GM10248 (cell line): ENCODE measurements at regions not wholly inside any gene's neighbourhood (a gene's known extent, or its start where the extent isn't known, plus 50 kb on each side); places are given as distances from the start of the nearest gene placed in this dataset.

Experiments used
- CTCF ChIA-PET: fragments of 300-600 bp; sonication (Branson Sonifier 250); formaldehyde crosslinking; extraction: SDS; loops from one replicate; lab custom pipeline; 2021; ENCODE audit warnings: antibody characterized with exemption; lab: Yijun Ruan, JAX
- POLR2A ChIA-PET: fragments of 350-650 bp; sonication (Branson Sonifier 250); formaldehyde crosslinking; extraction: SDS; loops from one replicate; lab custom pipeline; 2020; ENCODE audit warnings: antibody characterized with exemption; lab: Yijun Ruan, JAX
- DNase-seq: peaks from one replicate; pipeline ENCODE4 v3.0.0; 2012; ENCODE audit errors: extremely low spot score
- TF ChIP-seq, protein P1 (sequence below): IDR thresholded peaks from 2 replicates; pipeline ENCODE4 v1.5.1; 2012; ENCODE audit warnings: mild to moderate bottlenecking, low read depth; ENCODE audit errors: extremely low read depth, missing control alignments, control extremely low read depth

DNA sequence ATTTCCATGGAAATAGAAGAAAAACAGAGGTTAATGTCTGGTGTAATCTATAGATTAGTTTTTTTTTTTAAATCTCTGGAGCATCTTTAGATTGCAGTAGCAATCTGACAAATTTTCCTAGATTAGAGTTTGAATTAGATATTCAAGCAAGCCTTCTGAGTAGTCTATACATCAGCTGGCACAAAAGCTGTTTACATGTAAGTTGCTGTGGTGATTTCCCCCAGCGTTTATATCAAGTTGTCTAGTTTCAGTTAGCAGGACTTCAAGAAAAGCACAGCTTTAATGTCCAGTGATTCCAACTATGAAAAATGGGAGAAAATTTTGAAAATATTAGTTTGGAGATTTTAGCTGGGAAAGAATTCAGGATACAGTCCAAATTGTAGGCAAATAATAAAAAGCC, 605.0 kb upstream of the USP15 start:
- TF ChIP-seq, protein P1, sequence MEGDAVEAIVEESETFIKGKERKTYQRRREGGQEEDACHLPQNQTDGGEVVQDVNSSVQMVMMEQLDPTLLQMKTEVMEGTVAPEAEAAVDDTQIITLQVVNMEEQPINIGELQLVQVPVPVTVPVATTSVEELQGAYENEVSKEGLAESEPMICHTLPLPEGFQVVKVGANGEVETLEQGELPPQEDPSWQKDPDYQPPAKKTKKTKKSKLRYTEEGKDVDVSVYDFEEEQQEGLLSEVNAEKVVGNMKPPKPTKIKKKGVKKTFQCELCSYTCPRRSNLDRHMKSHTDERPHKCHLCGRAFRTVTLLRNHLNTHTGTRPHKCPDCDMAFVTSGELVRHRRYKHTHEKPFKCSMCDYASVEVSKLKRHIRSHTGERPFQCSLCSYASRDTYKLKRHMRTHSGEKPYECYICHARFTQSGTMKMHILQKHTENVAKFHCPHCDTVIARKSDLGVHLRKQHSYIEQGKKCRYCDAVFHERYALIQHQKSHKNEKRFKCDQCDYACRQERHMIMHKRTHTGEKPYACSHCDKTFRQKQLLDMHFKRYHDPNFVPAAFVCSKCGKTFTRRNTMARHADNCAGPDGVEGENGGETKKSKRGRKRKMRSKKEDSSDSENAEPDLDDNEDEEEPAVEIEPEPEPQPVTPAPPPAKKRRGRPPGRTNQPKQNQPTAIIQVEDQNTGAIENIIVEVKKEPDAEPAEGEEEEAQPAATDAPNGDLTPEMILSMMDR: no peak
- CTCF ChIA-PET: no interaction called here
- POLR2A ChIA-PET: no interaction called here
- DNase-seq: no peak

DNA sequence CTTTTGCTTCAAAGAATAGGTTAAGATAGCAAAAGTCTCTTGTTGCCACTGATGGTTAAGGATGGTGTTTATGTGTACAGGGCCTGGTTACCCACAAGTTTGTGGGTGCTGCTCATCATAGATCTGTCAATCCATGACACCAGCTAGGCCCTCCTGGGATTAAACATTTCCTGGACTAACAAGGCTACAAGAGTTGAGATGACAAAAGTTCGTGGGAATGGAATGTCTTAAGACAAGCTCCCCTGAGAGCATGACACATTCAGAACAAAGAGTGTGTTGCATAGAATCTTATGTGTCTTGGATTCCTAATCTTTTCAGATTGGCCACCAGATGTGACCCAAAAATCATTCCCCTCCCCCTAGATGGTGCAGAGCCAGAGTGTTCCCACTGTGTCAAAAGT, 592.5 kb upstream of the USP15 start:
- no peak for DNase-seq
- TF ChIP-seq, protein P1: no peak
- ChIA-PET POLR2A (no interaction called here), CTCF (no interaction called here)

DNA sequence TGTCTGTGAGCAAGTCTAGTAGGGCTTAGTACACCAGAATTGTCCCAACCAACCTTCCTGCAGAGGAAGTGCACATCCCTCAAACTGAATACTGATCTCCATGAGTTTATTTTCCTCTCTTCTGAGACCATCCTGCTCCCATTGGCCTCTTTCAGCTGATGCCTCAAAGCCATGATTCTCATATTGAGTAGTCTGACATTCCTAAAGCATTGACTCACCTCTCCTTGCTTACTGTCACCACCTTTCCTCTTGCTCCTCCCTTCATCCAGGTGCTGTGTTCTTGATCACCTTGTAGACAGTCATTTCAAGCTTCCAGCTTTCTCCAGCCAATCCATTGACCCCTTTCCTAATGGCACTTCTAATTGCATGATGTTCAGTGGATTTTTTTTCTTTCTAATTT, 583.7 kb upstream of the USP15 start:
- CTCF ChIA-PET: no interaction called here
- no peak for DNase-seq
- POLR2A ChIA-PET: no interaction called here
- TF ChIP-seq, protein P1: no peak

DNA sequence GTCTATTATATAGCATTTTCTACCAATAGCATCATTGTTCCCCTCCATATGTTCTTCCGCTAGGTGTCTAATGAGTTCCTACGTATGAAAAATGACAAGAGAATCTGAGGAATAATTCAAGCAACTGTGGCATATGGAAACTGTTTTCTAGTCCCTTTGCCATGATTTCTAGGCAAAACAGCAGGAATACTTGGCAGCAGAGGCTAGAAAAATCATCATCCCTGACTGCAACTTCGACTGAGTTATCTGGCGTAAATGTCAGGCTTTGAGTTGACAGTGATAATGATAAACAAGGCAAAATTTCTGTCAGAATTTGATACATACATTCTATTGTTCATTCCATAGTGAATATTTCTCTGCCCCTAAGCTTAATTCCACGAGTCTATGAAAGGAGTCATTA, 572.8 kb upstream of the USP15 start:
- CTCF ChIA-PET: interaction anchor here (1.5 kb wide), 1 partner anchor 12 kb away, joined by 3 read pairs; no protein-coding TSS in a partner anchor
- no peak for DNase-seq
- TF ChIP-seq, protein P1: no peak
- POLR2A ChIA-PET: no interaction called here

DNA sequence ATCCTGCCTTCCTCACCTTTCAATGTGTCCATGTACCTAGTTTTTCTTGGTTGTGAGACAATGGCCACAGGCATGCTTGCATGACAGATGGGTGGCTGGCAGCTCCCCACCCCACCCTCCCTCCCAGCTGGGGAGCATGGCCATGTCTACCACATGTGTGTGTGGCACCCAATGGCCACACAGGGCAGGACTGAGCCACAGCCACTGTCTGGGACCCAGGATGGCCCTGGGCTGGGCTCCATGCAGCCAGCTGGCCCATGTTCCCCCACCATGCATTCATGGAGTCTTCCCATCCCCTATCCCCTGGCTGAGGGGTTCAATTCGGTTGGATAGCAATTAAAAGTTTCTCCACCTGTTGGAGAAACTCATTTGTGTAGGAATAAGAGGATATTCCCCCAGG, 566.0 kb upstream of the USP15 start:
- ChIA-PET CTCF (interaction anchor here (1.9 kb wide), 1 partner anchor 9 kb away, joined by 5 read pairs; no protein-coding TSS in a partner anchor), POLR2A (no interaction called here)
- TF ChIP-seq, protein P1: no peak
- DNase-seq: no peak

DNA sequence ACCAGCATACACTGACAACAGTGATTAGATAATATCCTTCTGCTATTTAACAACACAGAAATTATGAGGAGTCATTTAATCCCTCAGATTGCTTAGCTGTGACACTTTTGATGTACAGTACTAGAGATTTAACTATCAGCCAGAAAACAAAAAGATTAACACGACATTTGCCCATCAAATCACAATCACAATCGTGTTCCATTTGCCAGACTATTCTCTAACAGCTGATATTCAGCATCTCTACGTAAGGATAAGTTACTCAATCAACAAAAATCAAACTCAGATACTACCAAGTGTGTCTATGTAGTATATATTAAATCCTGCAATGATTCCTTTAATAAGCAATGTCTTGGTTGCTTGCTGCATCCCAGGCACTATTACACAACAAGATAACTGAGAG, 558.7 kb upstream of the USP15 start:
- TF ChIP-seq, protein P1: no peak
- ChIA-PET POLR2A (no interaction called here), CTCF (interaction anchor here (1.3 kb wide), 2 partner anchors 8 to 24 kb away, joined by 3 to 4 read pairs; no protein-coding TSS in a partner anchor)
- no peak for DNase-seq
